ENCODE measurements at regions not wholly inside any gene's neighbourhood (a gene's known extent, or its start where the extent isn't known, plus 50 kb on each side); places are given as distances from the start of the nearest gene placed in this dataset.

- TF ChIP-seq CTCF (IDR thresholded peaks at IDR 0.05) (no peak), POLR2A (IDR thresholded peaks at IDR 0.05; ENCODE audit: low read depth) (no peak), EP300 (IDR thresholded peaks at IDR 0.05) (no peak), POLR2AphosphoS5 (IDR thresholded peaks at IDR 0.05) (no peak)
These were observed 78.3 kb upstream of the RGS1 start for GRCh38 chr1:192497214-192497794.
